ENCODE measurements at regions not wholly inside any gene's neighbourhood (a gene's known extent, or its start where the extent isn't known, plus 50 kb on each side); places are given as distances from the start of the nearest gene placed in this dataset.
"Not testable (repeated sequence)": the region's sequence is repeated elsewhere in the genome, so short reads cannot be mapped to it uniquely, and the experiment has no call there.

DNA sequence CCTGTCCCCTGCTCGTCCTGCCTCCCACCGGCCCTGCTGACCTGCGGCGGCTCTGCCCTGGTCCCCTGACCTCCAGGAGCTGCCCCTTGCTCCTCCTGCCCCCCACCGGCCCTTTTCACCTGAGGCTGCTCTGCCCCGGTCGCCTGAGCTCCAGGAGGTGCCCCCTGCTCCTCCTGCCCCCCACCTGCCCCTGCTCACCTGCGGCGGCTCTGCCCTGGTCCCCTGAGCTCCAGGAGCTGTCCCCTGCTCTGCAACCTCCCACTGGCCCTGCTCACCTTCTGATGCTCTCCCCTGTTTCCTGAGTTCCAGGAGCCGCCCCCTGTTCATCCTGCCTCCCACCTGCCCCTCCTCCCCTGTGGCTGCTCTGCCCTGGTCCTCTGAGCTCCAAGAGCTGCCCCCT, 101.3 kb downstream of the TMEM121 start:
- no peak overlapping the region for H3K27ac ChIP-seq
- TF ChIP-seq, protein P1, sequence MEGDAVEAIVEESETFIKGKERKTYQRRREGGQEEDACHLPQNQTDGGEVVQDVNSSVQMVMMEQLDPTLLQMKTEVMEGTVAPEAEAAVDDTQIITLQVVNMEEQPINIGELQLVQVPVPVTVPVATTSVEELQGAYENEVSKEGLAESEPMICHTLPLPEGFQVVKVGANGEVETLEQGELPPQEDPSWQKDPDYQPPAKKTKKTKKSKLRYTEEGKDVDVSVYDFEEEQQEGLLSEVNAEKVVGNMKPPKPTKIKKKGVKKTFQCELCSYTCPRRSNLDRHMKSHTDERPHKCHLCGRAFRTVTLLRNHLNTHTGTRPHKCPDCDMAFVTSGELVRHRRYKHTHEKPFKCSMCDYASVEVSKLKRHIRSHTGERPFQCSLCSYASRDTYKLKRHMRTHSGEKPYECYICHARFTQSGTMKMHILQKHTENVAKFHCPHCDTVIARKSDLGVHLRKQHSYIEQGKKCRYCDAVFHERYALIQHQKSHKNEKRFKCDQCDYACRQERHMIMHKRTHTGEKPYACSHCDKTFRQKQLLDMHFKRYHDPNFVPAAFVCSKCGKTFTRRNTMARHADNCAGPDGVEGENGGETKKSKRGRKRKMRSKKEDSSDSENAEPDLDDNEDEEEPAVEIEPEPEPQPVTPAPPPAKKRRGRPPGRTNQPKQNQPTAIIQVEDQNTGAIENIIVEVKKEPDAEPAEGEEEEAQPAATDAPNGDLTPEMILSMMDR (IDR thresholded peaks at IDR 0.05) = no peak
- TF ChIP-seq ZFX (IDR thresholded peaks at IDR 0.05; ENCODE audit: borderline replicate concordance) = no peak

DNA sequence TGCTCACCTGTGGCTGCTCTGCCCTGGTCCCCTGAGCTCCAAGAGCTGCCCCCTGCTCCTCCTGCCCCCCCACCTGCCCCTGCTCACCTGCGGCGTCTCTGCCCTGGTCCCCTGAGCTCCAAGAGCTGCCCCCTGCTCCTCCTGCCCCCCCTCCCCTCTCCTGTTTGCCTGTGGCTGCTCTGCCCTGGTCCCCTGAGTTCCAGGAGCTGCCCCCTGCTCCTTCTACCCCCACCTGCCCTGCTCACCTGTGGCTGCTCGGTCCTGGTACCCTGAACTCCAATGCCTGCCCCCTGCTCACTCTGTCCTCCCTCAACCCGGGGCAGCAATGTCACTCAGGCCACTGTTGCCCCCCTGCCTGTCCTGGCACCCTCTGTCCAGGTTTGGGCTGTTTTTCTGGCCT, 101.7 kb downstream of the TMEM121 start:
- not testable (repeated sequence) for H3K27ac ChIP-seq

DNA sequence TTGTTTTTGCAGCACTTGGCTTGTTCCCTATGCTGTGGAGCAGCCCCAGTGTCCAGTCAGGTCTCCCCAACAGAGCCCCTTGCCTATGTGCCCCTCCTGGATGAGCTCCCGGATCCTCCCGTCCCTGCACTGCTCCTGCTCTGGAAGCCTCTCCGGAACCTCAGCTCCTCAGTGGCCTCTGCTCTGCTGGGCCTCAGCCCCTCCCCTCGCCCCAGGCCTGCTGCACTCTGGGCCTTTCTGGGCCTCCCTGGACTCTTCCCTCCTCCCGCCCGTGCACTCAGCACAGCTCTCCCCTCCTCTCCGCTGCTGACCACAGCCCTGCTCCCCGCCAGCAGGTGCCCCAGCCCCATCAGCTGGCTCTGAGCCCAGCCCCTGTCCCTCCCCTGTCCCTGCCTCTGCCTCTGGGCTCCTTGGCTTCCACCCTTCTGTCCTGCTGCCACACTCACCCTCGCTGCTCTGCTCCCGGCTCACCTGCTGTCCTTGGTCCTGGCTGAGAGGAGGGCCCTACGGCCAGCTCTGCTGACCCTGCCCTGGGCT, 102.2 kb downstream of the TMEM121 start:
- H3K27ac ChIP-seq = not testable (repeated sequence)

DNA sequence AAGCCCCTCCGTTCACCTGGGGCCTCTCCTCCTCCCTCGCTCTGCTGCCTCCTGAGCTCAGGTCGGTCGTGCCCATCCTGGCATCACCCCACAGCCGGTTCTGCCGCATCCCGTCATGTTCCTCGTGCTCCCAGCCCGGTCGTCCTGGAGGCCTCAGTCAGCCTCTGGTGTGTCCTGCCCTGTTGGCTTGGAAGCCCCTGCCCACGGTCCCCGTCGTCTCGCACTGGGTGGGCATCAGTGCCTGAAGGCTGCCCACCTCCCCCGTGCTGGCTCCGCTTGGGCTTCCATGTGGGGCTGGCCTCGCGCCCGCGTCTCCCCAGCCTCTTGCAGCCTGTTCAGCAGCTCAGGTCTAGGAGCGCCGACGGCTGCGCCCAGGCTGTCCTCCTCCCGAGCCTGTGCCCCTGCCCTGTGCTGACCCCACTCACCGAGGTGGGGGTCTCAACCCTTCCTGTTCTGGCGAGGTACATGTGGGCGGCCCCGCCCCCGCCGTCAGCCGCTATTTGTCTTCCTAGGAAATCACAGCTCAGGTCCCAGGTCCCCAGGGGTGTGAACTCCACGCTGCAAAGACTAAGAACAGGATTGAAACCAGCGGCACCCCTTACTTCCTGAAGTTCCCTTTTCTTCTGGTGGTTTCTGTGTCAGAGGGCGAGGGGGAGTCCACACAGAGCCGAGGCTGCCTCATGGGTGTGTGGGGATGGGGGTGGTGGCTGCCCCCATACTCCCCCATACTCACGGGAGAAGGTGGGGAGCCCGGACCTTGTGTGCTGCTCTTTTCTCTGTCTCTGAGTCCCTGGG, 102.9 kb downstream of the TMEM121 start:
- not testable (repeated sequence) for H3K27ac ChIP-seq

DNA sequence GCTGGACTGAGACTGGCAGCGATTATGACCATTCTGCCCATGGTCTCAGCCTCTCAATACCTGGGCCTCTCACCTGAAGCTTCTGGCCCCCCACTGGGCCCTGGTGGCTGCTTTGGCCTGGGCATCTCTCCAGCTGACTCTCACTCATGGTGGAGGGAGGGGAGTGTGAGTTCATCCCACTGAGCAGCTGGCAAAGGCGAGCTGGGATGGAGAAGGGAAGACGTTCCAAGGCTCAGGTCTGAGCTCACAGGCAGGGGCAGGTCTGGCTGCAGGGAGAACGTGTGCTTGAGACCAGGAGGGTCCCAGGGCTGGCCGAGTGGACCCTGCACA, 103.5 kb downstream of the TMEM121 start:
- H3K27ac ChIP-seq = no peak overlapping the region
- TF ChIP-seq, protein P1 (IDR thresholded peaks at IDR 0.05) = no peak
- no peak for TF ChIP-seq ZFX (IDR thresholded peaks at IDR 0.05; ENCODE audit: borderline replicate concordance)

DNA sequence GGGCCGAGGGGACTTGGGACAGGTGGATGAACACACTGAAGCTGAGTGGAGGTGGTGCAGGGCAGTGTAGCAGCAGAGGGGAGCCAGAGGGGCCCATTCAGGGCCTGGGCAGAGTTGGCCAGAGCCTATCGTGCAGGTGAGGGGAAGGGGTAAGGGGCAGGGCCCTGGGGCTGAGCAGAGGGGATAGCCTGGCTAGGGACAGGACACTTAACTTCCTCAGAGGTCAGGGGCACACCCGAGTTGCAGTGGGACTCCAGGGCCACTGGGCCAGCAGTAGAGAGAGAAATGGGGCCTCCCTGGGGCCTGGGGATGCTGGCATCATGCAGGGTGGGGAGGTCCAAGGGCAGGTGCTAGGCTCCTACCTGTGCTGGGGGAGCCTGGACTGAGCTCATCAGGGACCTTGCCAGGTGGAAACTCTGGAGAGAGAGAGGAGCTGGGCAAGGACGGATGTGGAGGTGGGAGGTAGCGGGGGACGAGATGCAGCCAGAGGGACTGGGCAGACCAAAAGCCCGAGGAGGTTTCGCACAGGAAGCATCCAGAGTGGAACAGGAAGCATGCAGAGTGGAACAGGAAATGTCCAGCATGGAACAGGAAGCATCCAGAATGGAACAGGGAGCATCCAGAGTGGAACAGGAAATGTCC, 104.0 kb downstream of the TMEM121 start:
- not testable (repeated sequence) for H3K27ac ChIP-seq

DNA sequence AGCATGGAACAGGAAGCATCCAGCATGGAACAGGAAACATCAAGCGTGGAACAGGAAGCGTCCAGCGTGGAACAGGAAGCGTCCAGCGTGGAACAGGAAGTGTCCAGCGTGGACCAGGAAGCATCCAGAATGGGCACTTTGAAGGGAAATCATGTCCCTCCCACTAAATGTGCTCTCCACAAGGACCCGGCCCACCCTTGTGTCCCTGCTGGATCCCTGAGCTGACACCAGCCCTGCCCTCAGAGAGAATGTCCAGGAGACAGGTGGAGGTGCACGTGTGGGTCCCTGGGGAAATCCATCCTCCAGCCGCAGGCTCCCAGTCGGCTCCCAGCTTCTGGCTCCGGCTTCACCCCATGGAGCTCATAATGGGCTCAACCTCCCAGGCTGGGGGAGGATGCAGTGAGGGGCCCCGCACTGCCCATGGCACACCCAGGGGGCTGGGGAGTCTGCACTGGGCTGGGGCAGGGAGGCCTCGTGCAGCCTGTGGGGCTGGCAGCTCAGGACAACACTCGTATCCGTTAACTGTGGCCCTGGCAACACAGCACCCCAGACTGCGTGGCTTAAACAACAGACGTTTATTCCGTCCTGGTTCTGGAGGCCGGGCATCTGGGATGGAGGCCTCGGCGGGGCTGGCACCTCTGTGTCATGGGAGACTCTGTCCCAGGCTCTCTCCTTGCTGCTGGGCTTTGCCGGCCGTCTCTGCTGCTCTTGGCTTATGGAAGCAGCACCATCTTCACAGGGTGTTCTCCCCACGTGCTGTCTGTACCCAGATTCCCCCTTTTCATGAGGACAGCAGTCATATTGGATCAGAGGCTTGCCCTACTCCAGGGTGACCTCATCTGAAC, 104.8 kb downstream of the TMEM121 start:
- not testable (repeated sequence) for H3K27ac ChIP-seq

DNA sequence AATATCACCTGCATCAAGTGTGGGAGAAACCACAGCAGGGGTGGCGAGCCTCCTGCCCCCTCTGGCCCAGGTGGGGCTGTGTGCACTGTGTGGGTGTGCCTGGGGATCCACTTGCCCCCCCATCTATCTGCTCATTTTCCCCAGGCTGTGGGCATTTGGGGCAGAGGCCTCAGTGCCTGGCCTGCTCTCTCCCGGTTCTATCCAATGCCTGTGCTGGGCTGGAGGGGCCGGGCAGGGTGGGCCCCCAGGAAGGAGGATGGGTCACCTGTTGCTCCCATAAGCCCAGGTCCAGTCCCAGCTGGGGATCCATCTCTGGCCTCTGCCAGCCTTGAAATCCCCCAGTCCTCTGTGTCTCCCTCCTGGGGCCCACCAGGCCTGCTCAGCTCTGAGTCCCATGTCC, 105.6 kb downstream of the TMEM121 start:
- H3K27ac ChIP-seq = no peak overlapping the region
- TF ChIP-seq, protein P1 (IDR thresholded peaks at IDR 0.05) = no peak
- no peak for TF ChIP-seq ZFX (IDR thresholded peaks at IDR 0.05; ENCODE audit: borderline replicate concordance)

DNA sequence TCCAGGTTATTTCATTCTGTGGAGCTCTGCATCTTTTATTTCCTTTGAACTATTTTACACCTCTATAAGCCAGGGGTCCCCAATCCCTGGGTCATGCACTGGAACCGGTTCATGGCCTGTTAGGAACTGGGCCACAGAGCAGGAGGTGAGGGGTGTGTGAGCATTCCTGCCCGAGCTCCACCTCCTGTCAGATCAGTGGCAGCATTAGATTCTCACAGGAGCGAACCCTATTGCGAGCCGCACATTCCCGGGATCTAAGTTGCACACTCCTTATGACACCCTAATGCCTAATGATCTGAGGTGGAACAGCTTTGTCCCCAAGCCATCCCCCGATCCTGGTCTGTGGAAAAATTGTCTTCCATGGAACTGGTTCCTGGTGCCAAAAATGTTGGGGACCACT, 107.2 kb downstream of the TMEM121 start:
- H3K27ac ChIP-seq = not testable (repeated sequence)

DNA sequence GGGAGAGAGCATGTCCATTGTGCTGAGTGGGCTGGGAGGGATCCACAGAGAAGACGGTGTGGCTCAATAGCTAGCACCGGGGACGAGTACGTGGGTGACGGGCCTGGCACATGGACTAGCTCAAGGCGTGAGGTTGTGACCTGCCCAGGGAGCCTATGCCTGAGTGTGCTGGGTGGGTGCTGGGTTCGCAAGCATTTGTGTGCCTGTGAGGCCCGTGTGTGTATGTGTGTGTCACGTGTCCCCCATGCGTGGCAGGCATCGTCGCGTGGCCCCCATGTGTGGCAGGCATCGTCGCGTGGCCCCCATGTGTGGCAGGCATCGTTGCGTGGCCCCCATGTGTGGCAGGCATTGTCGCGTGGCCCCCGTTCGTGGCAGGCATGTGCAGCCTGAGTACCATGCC, 109.2 kb downstream of the TMEM121 start:
- H3K27ac ChIP-seq = no peak overlapping the region
- no peak for TF ChIP-seq ZFX (IDR thresholded peaks at IDR 0.05; ENCODE audit: borderline replicate concordance)
- TF ChIP-seq, protein P1 (IDR thresholded peaks at IDR 0.05) = no peak

DNA sequence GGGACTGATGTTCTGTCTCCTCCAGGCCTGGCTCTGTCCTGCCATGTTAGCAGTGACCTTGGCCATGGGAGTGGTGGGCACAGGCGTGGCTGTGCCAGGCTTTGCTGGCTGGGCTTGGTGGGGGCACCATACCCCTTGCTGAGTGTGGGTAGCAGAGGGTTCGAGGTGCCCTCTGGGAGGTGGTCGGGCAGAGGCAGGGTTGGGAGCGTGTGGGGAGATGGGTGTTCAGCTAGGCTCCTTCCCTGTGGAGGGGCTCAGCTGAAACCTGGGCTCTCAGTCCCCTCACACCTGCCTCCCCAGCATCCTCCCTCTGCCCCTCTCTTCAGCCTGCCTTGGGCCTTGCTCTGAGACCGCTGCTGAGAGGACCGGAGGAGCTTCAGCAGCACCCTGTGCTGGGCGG, 109.6 kb downstream of the TMEM121 start:
- H3K27ac ChIP-seq = not testable (repeated sequence)

Measured in 22Rv1 (cell line).